PC-3 (cell line): ENCODE measurements at regions not wholly inside any gene's neighbourhood (a gene's known extent, or its start where the extent isn't known, plus 50 kb on each side); places are given as distances from the start of the nearest gene placed in this dataset.

Experiments used
- CTCF ChIP-seq: fragments of 300-600 bp; sonication (generic); conservative IDR thresholded peaks from 2 replicates; pipeline ENCODE4 v1.5.1; 2017; ENCODE audit warnings: antibody characterized with exemption, low read depth, mild to moderate bottlenecking, low read length
- EZH2 ChIP-seq: fragments of 300-600 bp; sonication (generic); IDR thresholded peaks from one replicate; pipeline ENCODE4 v1.6.1; 2017; ENCODE audit warnings: antibody characterized with exemption, mild to moderate bottlenecking, low read length; ENCODE audit not compliant: unreplicated experiment

GRCh38 chr17:14585099-14585498 lies 284.2 kb downstream of the HS3ST3B1 start:
- TF ChIP-seq CTCF (no peak), EZH2 (no peak)
